AG09319 (cell line): ENCODE measurements at regions not wholly inside any gene's neighbourhood (a gene's known extent, or its start where the extent isn't known, plus 50 kb on each side); places are given as distances from the start of the nearest gene placed in this dataset.
"Not testable (repeated sequence)": the region's sequence is repeated elsewhere in the genome, so short reads cannot be mapped to it uniquely, and the experiment has no call there.

ENCODE experiments used
- DNase-seq: peaks from one replicate; pipeline ENCODE4 v3.0.0-alpha.2; 2010; ENCODE audit warnings: low read depth; ENCODE audit errors: extremely low read depth
- CTCF ChIP-seq: IDR thresholded peaks from 2 replicates; pipeline ENCODE4 v1.5.1; 2011; ENCODE audit warnings: low read depth, mild to moderate bottlenecking, inconsistent platforms, low read length, moderate library complexity

GRCh38 chr18:43341014-43341413 is 63.7 kb upstream of the SYT4 start:
- no peak for TF ChIP-seq CTCF
- DNase-seq: no peak

DNA sequence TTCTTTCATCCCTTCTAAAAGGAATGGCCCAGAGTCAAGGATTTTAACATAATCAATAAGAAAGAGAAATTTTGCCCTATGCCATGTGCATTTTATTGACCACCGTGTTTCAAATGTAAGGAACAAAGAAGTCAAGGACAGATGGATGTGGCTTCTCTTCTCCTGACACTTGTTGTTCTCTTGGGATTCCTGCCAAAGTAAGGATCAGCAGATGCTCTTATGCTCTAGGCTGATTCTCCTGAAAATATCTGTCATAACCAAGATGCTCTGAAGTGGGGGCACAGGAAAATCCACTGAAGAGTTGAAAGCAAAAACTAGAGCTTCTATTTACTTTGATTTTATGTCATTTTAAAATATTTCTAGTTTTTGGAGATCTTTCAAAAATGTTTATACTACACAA is 72.9 kb upstream of the SYT4 start:
- no peak for DNase-seq
- no peak for TF ChIP-seq CTCF

- TF ChIP-seq CTCF: no peak
- no peak for DNase-seq
These were observed 87.2 kb upstream of the SYT4 start for GRCh38 chr18:43364535-43364934.

GRCh38 chr18:43367895-43368294 is 90.6 kb upstream of the SYT4 start:
- no peak for DNase-seq
- TF ChIP-seq CTCF: no peak

DNA sequence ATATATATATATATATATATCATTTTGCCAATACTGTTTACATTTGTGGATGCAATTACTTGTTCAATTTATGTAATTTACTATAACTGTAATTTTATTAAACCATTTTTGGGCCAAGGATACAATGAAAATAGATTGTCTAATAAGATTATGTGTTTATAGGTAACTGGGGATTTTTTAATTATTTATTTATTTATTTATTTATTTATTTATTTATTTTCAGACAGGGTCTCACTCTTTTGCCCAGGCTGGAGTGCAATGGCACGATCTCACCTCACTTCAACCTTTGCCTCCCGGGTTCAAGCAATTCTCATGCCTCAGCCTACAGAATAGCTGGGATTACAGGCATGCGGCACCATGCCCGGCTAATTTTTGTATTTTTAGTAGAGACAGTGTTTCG is 92.0 kb upstream of the SYT4 start:
- not testable (repeated sequence) for DNase-seq

GRCh38 chr18:43372773-43373172 is 95.5 kb upstream of the SYT4 start:
- DNase-seq: no peak
- no peak for TF ChIP-seq CTCF

DNA sequence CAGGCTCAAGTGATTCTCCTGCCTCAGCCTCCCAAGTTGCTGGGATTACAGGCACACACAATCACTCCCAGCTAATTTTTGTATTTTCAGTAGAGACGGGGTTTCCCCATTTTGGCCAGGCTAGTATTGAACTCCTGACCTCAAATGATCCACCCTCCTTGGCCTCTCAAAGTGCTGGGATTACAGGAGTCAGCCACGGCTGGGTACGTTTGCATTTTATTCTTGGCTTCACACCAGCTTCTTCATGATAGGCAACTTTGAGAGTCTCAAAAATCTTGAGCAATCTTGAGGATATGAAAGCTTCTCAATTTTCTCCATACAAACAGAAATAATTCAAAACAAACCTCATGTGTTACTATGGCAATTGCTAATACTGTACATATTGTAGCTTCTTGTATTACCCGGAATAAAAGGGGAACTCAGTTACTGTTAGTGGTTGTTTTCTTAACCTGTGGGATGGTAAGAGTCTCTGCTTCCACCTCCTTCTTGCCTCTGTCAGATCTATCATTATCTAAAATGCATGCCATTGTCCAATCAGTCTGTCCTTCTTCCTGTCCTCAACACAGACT is 102.9 kb upstream of the SYT4 start:
- no peak for DNase-seq
- no peak for TF ChIP-seq CTCF

GRCh38 chr18:43382641-43383403 is 105.5 kb upstream of the SYT4 start:
- no peak for TF ChIP-seq CTCF
- DNase-seq: no peak
